ENCODE measurements at regions not wholly inside any gene's neighbourhood (a gene's known extent, or its start where the extent isn't known, plus 50 kb on each side); places are given as distances from the start of the nearest gene placed in this dataset.

GRCh38 chr6:105539911-105540310, 137.0 kb upstream of the PREP start:
- TF ChIP-seq GTF3A (CRISPR knock-in tag; conservative IDR thresholded peaks at IDR 0.05) (no peak), FOSL1 (CRISPR knock-in tag; IDR thresholded peaks at IDR 0.05; ENCODE audit: borderline replicate concordance) (no peak), FOXK1 (CRISPR knock-in tag; IDR thresholded peaks at IDR 0.05; ENCODE audit: borderline replicate concordance, low read depth) (no peak), HOXD1 (CRISPR knock-in tag; IDR thresholded peaks at IDR 0.05) (no peak), ZFX (CRISPR knock-in tag; IDR thresholded peaks at IDR 0.05; ENCODE audit: low read depth) (no peak), ZNF720 (CRISPR knock-in tag; IDR thresholded peaks at IDR 0.05) (no peak), ARID4A (CRISPR knock-in tag; IDR thresholded peaks at IDR 0.05; ENCODE audit: borderline replicate concordance) (no peak), DPF2 (CRISPR knock-in tag; IDR thresholded peaks at IDR 0.05; ENCODE audit: borderline replicate concordance, low read depth) (no peak), TARDBP (CRISPR knock-in tag; IDR thresholded peaks at IDR 0.05) (no peak), ESRRA (CRISPR knock-in tag; IDR thresholded peaks at IDR 0.05; ENCODE audit: low read depth) (no peak), CTCF (CRISPR knock-in tag; IDR thresholded peaks at IDR 0.05) (no peak), ZNF484 (CRISPR knock-in tag; IDR thresholded peaks at IDR 0.05; ENCODE audit: borderline replicate concordance, low read depth) (no peak), ZNF558 (CRISPR knock-in tag; IDR thresholded peaks at IDR 0.05; ENCODE audit: borderline replicate concordance) (no peak)
